ENCODE measurements at regions not wholly inside any gene's neighbourhood (a gene's known extent, or its start where the extent isn't known, plus 50 kb on each side); places are given as distances from the start of the nearest gene placed in this dataset.

- no peaks in the 10 kb centered on the region for H3K36me3 ChIP-seq (ENCODE audit: control insufficient read depth in 2 of 2, insufficient read depth in 2 of 2, low read length in 1 of 2)
- H3K27ac ChIP-seq (ENCODE audit: low read depth in 2 of 2, low read length in 1 of 2), result no peak overlapping the region
- H3K4me1 ChIP-seq (ENCODE audit: control insufficient read depth in 2 of 2, insufficient read depth in 2 of 2, low read length in 1 of 2), result no peaks in the 10 kb centered on the region
- H3K4me3 ChIP-seq (ENCODE audit: low read depth in 1 of 2, low read length in 2 of 2), result no peak overlapping the region
- H3K9me3 ChIP-seq (ENCODE audit: control insufficient read depth in 2 of 2, insufficient read depth in 1 of 2, low read depth in 1 of 2, low read length in 1 of 2), result no peaks in the 10 kb centered on the region
- WGBS, 2 donors, result 88 to 89% methylated on average over 4 of the region's 4 CpGs
- no peaks in the 10 kb centered on the region for H3K27me3 ChIP-seq (ENCODE audit: control insufficient read depth in 1 of 2, insufficient read depth in 2 of 2, low read length in 2 of 2)
Measured at GRCh38 chr17:73994946-73995345, 208.5 kb upstream of the RPL38 start.

GRCh38 chr17:73997059-73997458, 206.4 kb upstream of the RPL38 start:
- no peak overlapping the region for H3K4me3 ChIP-seq (ENCODE audit: low read depth in 1 of 2, low read length in 2 of 2)
- no peaks in the 10 kb centered on the region for H3K36me3 ChIP-seq (ENCODE audit: control insufficient read depth in 2 of 2, insufficient read depth in 2 of 2, low read length in 1 of 2)
- WGBS, 2 donors, result 95% methylated on average over 3 of the region's 3 CpGs
- no peaks in the 10 kb centered on the region for H3K27me3 ChIP-seq (ENCODE audit: control insufficient read depth in 1 of 2, insufficient read depth in 2 of 2, low read length in 2 of 2)
- H3K27ac ChIP-seq (ENCODE audit: low read depth in 2 of 2, low read length in 1 of 2), result no peak overlapping the region
- no peaks in the 10 kb centered on the region for H3K4me1 ChIP-seq (ENCODE audit: control insufficient read depth in 2 of 2, insufficient read depth in 2 of 2, low read length in 1 of 2)
- H3K9me3 ChIP-seq (ENCODE audit: control insufficient read depth in 2 of 2, insufficient read depth in 1 of 2, low read depth in 1 of 2, low read length in 1 of 2), result no peaks in the 10 kb centered on the region

- Histone ChIP-seq H3K27ac (ENCODE audit: low read depth in 2 of 2, low read length in 1 of 2) (no peak overlapping the region), H3K36me3 (ENCODE audit: control insufficient read depth in 2 of 2, insufficient read depth in 2 of 2, low read length in 1 of 2) (no peaks in the 10 kb centered on the region), H3K4me3 (ENCODE audit: low read depth in 1 of 2, low read length in 2 of 2) (no peak overlapping the region), H3K9me3 (ENCODE audit: control insufficient read depth in 2 of 2, insufficient read depth in 1 of 2, low read depth in 1 of 2, low read length in 1 of 2) (peaks cover 0 to under 1% of the 10 kb centered on the region in 2 donors), H3K27me3 (ENCODE audit: control insufficient read depth in 1 of 2, insufficient read depth in 2 of 2, low read length in 2 of 2) (no peaks in the 10 kb centered on the region), H3K4me1 (ENCODE audit: control insufficient read depth in 2 of 2, insufficient read depth in 2 of 2, low read length in 1 of 2) (no peaks in the 10 kb centered on the region)
- WGBS, 2 donors, result 30 to 37% methylated on average over 4 of the region's 4 CpGs
Measured at GRCh38 chr17:73998249-73998648, 205.2 kb upstream of the RPL38 start.

GRCh38 chr17:73998653-73999645, 204.5 kb upstream of the RPL38 start:
- Histone ChIP-seq H3K27me3 (ENCODE audit: control insufficient read depth in 1 of 2, insufficient read depth in 2 of 2, low read length in 2 of 2) (no peaks in the 10 kb centered on the region), H3K36me3 (ENCODE audit: control insufficient read depth in 2 of 2, insufficient read depth in 2 of 2, low read length in 1 of 2) (no peaks in the 10 kb centered on the region), H3K4me3 (ENCODE audit: low read depth in 1 of 2, low read length in 2 of 2) (no peak overlapping the region), H3K4me1 (ENCODE audit: control insufficient read depth in 2 of 2, insufficient read depth in 2 of 2, low read length in 1 of 2) (no peaks in the 10 kb centered on the region), H3K27ac (ENCODE audit: low read depth in 2 of 2, low read length in 1 of 2) (no peak overlapping the region), H3K9me3 (ENCODE audit: control insufficient read depth in 2 of 2, insufficient read depth in 1 of 2, low read depth in 1 of 2, low read length in 1 of 2) (peaks cover 0 to 3% of the 10 kb centered on the region in 2 donors)
- WGBS, 2 donors, result 25 to 32% methylated on average over 23 of the region's 23 CpGs

GRCh38 chr17:74001145-74001544, 202.3 kb upstream of the RPL38 start:
- Histone ChIP-seq H3K4me3 (ENCODE audit: low read depth in 1 of 2, low read length in 2 of 2) (no peak overlapping the region), H3K36me3 (ENCODE audit: control insufficient read depth in 2 of 2, insufficient read depth in 2 of 2, low read length in 1 of 2) (no peaks in the 10 kb centered on the region), H3K4me1 (ENCODE audit: control insufficient read depth in 2 of 2, insufficient read depth in 2 of 2, low read length in 1 of 2) (no peaks in the 10 kb centered on the region), H3K27ac (ENCODE audit: low read depth in 2 of 2, low read length in 1 of 2) (no peak overlapping the region), H3K9me3 (ENCODE audit: control insufficient read depth in 2 of 2, insufficient read depth in 1 of 2, low read depth in 1 of 2, low read length in 1 of 2) (peaks cover 0 to 3% of the 10 kb centered on the region in 2 donors), H3K27me3 (ENCODE audit: control insufficient read depth in 1 of 2, insufficient read depth in 2 of 2, low read length in 2 of 2) (peaks cover 0 to under 1% of the 10 kb centered on the region in 2 donors)
- 45 to 59% methylated on average over 5 of the region's 5 CpGs for WGBS, 2 donors

- 74 to 81% methylated on average over 5 of the region's 5 CpGs for WGBS, 2 donors
- Histone ChIP-seq H3K4me1 (ENCODE audit: control insufficient read depth in 2 of 2, insufficient read depth in 2 of 2, low read length in 1 of 2) (no peaks in the 10 kb centered on the region), H3K9me3 (ENCODE audit: control insufficient read depth in 2 of 2, insufficient read depth in 1 of 2, low read depth in 1 of 2, low read length in 1 of 2) (peaks cover 0 to 3% of the 10 kb centered on the region in 2 donors), H3K27me3 (ENCODE audit: control insufficient read depth in 1 of 2, insufficient read depth in 2 of 2, low read length in 2 of 2) (peaks cover 0 to 4% of the 10 kb centered on the region in 2 donors), H3K27ac (ENCODE audit: low read depth in 2 of 2, low read length in 1 of 2) (no peak overlapping the region), H3K36me3 (ENCODE audit: control insufficient read depth in 2 of 2, insufficient read depth in 2 of 2, low read length in 1 of 2) (no peaks in the 10 kb centered on the region), H3K4me3 (ENCODE audit: low read depth in 1 of 2, low read length in 2 of 2) (no peak overlapping the region)
Measured at GRCh38 chr17:74002241-74002640, 201.2 kb upstream of the RPL38 start.

- H3K27ac ChIP-seq (ENCODE audit: low read depth in 2 of 2, low read length in 1 of 2), result no peak overlapping the region
- 64 to 72% methylated on average over 7 of the region's 7 CpGs for WGBS, 2 donors
- no peak overlapping the region for H3K4me3 ChIP-seq (ENCODE audit: low read depth in 1 of 2, low read length in 2 of 2)
- H3K9me3 ChIP-seq (ENCODE audit: control insufficient read depth in 2 of 2, insufficient read depth in 1 of 2, low read depth in 1 of 2, low read length in 1 of 2), result peaks cover 0 to 3% of the 10 kb centered on the region in 2 donors
- H3K36me3 ChIP-seq (ENCODE audit: control insufficient read depth in 2 of 2, insufficient read depth in 2 of 2, low read length in 1 of 2), result no peaks in the 10 kb centered on the region
- peaks cover 0 to 8% of the 10 kb centered on the region in 2 donors for H3K27me3 ChIP-seq (ENCODE audit: control insufficient read depth in 1 of 2, insufficient read depth in 2 of 2, low read length in 2 of 2)
- no peaks in the 10 kb centered on the region for H3K4me1 ChIP-seq (ENCODE audit: control insufficient read depth in 2 of 2, insufficient read depth in 2 of 2, low read length in 1 of 2)
Measured at GRCh38 chr17:74004056-74004455, 199.4 kb upstream of the RPL38 start.

- Histone ChIP-seq H3K27me3 (ENCODE audit: control insufficient read depth in 1 of 2, insufficient read depth in 2 of 2, low read length in 2 of 2) (peaks cover 0 to 8% of the 10 kb centered on the region in 2 donors), H3K4me3 (ENCODE audit: low read depth in 1 of 2, low read length in 2 of 2) (no peak overlapping the region)
- WGBS, 2 donors, result 55 to 70% methylated on average over 9 of the region's 9 CpGs
Measured at GRCh38 chr17:74005790-74006189, 197.7 kb upstream of the RPL38 start.

GRCh38 chr17:74006371-74006770, 197.1 kb upstream of the RPL38 start:
- H3K27me3 ChIP-seq (ENCODE audit: control insufficient read depth in 1 of 2, insufficient read depth in 2 of 2, low read length in 2 of 2), result peaks cover 0 to 8% of the 10 kb centered on the region in 2 donors
- WGBS, 2 donors, result 82 to 91% methylated on average over 8 of the region's 8 CpGs
- H3K4me3 ChIP-seq (ENCODE audit: low read depth in 1 of 2, low read length in 2 of 2), result no peak overlapping the region
- H3K27ac ChIP-seq (ENCODE audit: low read depth in 2 of 2, low read length in 1 of 2), result no peak overlapping the region
- H3K36me3 ChIP-seq (ENCODE audit: control insufficient read depth in 2 of 2, insufficient read depth in 2 of 2, low read length in 1 of 2), result no peaks in the 10 kb centered on the region
- H3K4me1 ChIP-seq (ENCODE audit: control insufficient read depth in 2 of 2, insufficient read depth in 2 of 2, low read length in 1 of 2), result no peaks in the 10 kb centered on the region
- peaks cover 0 to 3% of the 10 kb centered on the region in 2 donors for H3K9me3 ChIP-seq (ENCODE audit: control insufficient read depth in 2 of 2, insufficient read depth in 1 of 2, low read depth in 1 of 2, low read length in 1 of 2)

More at GRCh38 chr17:74005790-74006189, 197.7 kb upstream of the RPL38 start:
- peaks cover 0 to 3% of the 10 kb centered on the region in 2 donors for H3K9me3 ChIP-seq (ENCODE audit: control insufficient read depth in 2 of 2, insufficient read depth in 1 of 2, low read depth in 1 of 2, low read length in 1 of 2)
- no peaks in the 10 kb centered on the region for H3K36me3 ChIP-seq (ENCODE audit: control insufficient read depth in 2 of 2, insufficient read depth in 2 of 2, low read length in 1 of 2)
- H3K4me1 ChIP-seq (ENCODE audit: control insufficient read depth in 2 of 2, insufficient read depth in 2 of 2, low read length in 1 of 2), result no peaks in the 10 kb centered on the region
- H3K27ac ChIP-seq (ENCODE audit: low read depth in 2 of 2, low read length in 1 of 2), result no peak overlapping the region

All from esophagus (tissue), 2 donors.